ENCODE measurements at regions not wholly inside any gene's neighbourhood (a gene's known extent, or its start where the extent isn't known, plus 50 kb on each side); places are given as distances from the start of the nearest gene placed in this dataset.

DNA sequence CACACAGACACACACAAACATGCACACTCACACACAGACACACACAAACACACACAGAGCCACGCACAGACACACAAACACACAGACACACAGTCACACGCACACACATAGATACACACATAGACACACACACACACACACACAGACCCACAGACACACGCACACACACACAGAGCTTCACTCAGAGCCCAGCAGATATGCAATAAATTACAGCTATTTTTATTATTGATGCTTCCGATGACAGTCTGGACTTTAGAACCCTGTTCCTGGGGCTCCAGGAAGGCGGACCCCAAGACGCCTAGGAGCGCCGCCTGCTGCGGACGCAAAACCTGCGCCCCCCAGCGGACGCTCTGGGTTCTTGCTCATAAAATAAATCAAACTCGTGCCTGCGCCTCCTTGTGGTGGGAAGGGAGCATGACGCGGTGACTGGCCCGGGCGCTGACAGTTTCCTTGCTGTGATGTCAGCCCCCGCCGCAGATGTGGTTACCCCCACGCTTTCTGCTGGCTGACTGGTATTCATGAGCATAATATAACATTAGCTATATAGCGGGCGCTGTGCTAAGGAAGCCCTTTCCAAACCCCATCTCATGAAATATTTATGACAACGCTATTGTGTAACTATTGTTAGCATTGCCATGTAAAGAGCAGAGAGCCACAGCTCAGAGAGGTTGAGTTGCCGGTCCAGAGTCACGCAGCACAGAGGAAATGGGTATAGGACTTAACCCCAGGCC is 64.4 kb upstream of the TM9SF2 start:
- TF ChIP-seq, protein P1, sequence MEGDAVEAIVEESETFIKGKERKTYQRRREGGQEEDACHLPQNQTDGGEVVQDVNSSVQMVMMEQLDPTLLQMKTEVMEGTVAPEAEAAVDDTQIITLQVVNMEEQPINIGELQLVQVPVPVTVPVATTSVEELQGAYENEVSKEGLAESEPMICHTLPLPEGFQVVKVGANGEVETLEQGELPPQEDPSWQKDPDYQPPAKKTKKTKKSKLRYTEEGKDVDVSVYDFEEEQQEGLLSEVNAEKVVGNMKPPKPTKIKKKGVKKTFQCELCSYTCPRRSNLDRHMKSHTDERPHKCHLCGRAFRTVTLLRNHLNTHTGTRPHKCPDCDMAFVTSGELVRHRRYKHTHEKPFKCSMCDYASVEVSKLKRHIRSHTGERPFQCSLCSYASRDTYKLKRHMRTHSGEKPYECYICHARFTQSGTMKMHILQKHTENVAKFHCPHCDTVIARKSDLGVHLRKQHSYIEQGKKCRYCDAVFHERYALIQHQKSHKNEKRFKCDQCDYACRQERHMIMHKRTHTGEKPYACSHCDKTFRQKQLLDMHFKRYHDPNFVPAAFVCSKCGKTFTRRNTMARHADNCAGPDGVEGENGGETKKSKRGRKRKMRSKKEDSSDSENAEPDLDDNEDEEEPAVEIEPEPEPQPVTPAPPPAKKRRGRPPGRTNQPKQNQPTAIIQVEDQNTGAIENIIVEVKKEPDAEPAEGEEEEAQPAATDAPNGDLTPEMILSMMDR (IDR thresholded peaks at IDR 0.05): peak; percentile 100
- TF ChIP-seq EZH2 (IDR thresholded peaks at IDR 0.05) (no peak), EZH2phosphoT487 (IDR thresholded peaks at IDR 0.05) (no peak)

Data from neural progenitor cell (in vitro differentiated cells).